GM06990 (cell line): ENCODE measurements at regions not wholly inside any gene's neighbourhood (a gene's known extent, or its start where the extent isn't known, plus 50 kb on each side); places are given as distances from the start of the nearest gene placed in this dataset.

Source experiments
- DNase-seq: peaks from one replicate; pipeline ENCODE4 v3.0.0-alpha.2; 2011; ENCODE audit not compliant: insufficient read length; ENCODE audit errors: extremely low read depth
- H3K27me3 ChIP-seq: replicated peaks from 2 replicates; pipeline ENCODE4 v1.6.0; 2011; ENCODE audit warnings: low read length; ENCODE audit not compliant: control insufficient read depth, insufficient read depth
- H3K36me3 ChIP-seq: 2 replicates; pipeline ENCODE4 v1.5.1; 2011; ENCODE audit warnings: low read length; ENCODE audit not compliant: control insufficient read depth, insufficient read depth
- H3K4me3 ChIP-seq: replicated peaks from 2 replicates; pipeline ENCODE4 v1.5.1; 2011; ENCODE audit warnings: low read depth, mild to moderate bottlenecking, control low read depth, low read length
- CTCF ChIP-seq: IDR thresholded peaks from 2 replicates; pipeline ENCODE4 v1.5.1; 2011; ENCODE audit warnings: low read length, control low read depth, mild to moderate bottlenecking, inconsistent platforms; ENCODE audit not compliant: insufficient read depth, poor library complexity, severe bottlenecking

- no peak for TF ChIP-seq CTCF
- Histone ChIP-seq H3K27me3 (no peaks in the 10 kb centered on the region), H3K36me3 (no peaks in the 10 kb centered on the region), H3K4me3 (no peak overlapping the region)
- no peak for DNase-seq
Measured at GRCh38 chr18:32577561-32577960, 106.9 kb upstream of the GAREM1 start.

- DNase-seq = no peak
Measured at GRCh38 chr18:32576296-32576916, 105.7 kb upstream of the GAREM1 start.

GRCh38 chr18:32566960-32567359, 96.3 kb upstream of the GAREM1 start:
- Histone ChIP-seq H3K36me3 (no peaks in the 10 kb centered on the region), H3K4me3 (no peak overlapping the region), H3K27me3 (no peaks in the 10 kb centered on the region)
- DNase-seq = no peak
- TF ChIP-seq CTCF = no peak

More at GRCh38 chr18:32576296-32576916, 105.7 kb upstream of the GAREM1 start:
- peak; percentile 38 for TF ChIP-seq CTCF
- no peaks in the 10 kb centered on the region for H3K36me3 ChIP-seq
- H3K27me3 ChIP-seq = no peaks in the 10 kb centered on the region
- no peak overlapping the region for H3K4me3 ChIP-seq

- TF ChIP-seq CTCF = no peak
- DNase-seq = no peak
- Histone ChIP-seq H3K4me3 (no peak overlapping the region), H3K36me3 (no peaks in the 10 kb centered on the region), H3K27me3 (no peaks in the 10 kb centered on the region)
Measured at GRCh38 chr18:32553640-32554365, 83.1 kb upstream of the GAREM1 start.

- Histone ChIP-seq H3K27me3 (no peaks in the 10 kb centered on the region), H3K4me3 (no peak overlapping the region), H3K36me3 (no peaks in the 10 kb centered on the region)
- TF ChIP-seq CTCF = no peak
- no peak for DNase-seq
Measured at GRCh38 chr18:32553174-32553573, 82.5 kb upstream of the GAREM1 start.
